ENCODE measurements at regions not wholly inside any gene's neighbourhood (a gene's known extent, or its start where the extent isn't known, plus 50 kb on each side); places are given as distances from the start of the nearest gene placed in this dataset.

- peaks cover 16% of the 10 kb centered on the region for H3K4me1 Mint-ChIP-seq (ENCODE audit: low read depth)
- H3K27me3 Mint-ChIP-seq = no peaks in the 10 kb centered on the region
- H3K9me3 Mint-ChIP-seq (ENCODE audit: low read depth) = no peaks in the 10 kb centered on the region
- H3K27ac Mint-ChIP-seq = no peak overlapping the region
- no peaks in the 10 kb centered on the region for H3K36me3 Mint-ChIP-seq
- no peak overlapping the region for H3K4me3 Mint-ChIP-seq
These were observed 160.2 kb upstream of the SPIN4 start for GRCh38 chrX:63511361-63511760.

GRCh38 chrX:63508668-63509067 lies 157.5 kb upstream of the SPIN4 start:
- Mint-ChIP-seq H3K27me3 (no peaks in the 10 kb centered on the region), H3K9me3 (ENCODE audit: low read depth) (no peaks in the 10 kb centered on the region), H3K27ac (no peak overlapping the region), H3K36me3 (peaks cover 3% of the 10 kb centered on the region), H3K4me3 (no peak overlapping the region), H3K4me1 (ENCODE audit: low read depth) (peaks cover 18% of the 10 kb centered on the region)

DNA sequence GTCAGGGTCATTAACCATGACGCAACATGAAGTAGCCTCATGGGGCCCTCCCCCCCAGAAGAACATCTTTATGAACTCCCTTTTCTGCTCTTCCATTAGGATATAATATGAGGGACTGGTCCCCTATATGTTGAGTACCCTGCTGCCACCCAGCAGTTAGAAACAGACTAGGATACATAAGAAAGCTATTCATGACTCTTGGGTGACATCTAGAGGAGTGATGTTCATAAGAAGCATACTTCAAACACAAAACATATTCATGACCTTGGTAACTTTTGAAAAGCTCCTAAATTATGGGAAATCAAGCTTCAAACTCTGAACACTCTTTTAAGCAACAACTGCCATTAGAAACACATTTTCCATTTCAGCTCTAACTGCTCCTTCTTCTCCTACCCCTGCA lies 155.2 kb upstream of the SPIN4 start:
- Mint-ChIP-seq H3K36me3 (peaks cover 3% of the 10 kb centered on the region), H3K4me1 (ENCODE audit: low read depth) (peaks cover 17% of the 10 kb centered on the region), H3K4me3 (no peak overlapping the region), H3K27ac (no peak overlapping the region), H3K9me3 (ENCODE audit: low read depth) (no peaks in the 10 kb centered on the region), H3K27me3 (no peaks in the 10 kb centered on the region)

GRCh38 chrX:63503541-63503940 lies 152.4 kb upstream of the SPIN4 start:
- no peaks in the 10 kb centered on the region for H3K27me3 Mint-ChIP-seq
- H3K4me1 Mint-ChIP-seq (ENCODE audit: low read depth) = peaks cover 7% of the 10 kb centered on the region
- H3K27ac Mint-ChIP-seq = no peak overlapping the region
- H3K36me3 Mint-ChIP-seq = peaks cover 13% of the 10 kb centered on the region
- no peaks in the 10 kb centered on the region for H3K9me3 Mint-ChIP-seq (ENCODE audit: low read depth)
- no peak overlapping the region for H3K4me3 Mint-ChIP-seq

- Mint-ChIP-seq H3K36me3 (peaks cover 30% of the 10 kb centered on the region), H3K4me1 (ENCODE audit: low read depth) (peaks cover 7% of the 10 kb centered on the region), H3K4me3 (no peak overlapping the region), H3K27ac (no peak overlapping the region), H3K9me3 (ENCODE audit: low read depth) (peaks cover 3% of the 10 kb centered on the region), H3K27me3 (no peaks in the 10 kb centered on the region)
These were observed 137.6 kb upstream of the SPIN4 start for GRCh38 chrX:63488546-63489373.

DNA sequence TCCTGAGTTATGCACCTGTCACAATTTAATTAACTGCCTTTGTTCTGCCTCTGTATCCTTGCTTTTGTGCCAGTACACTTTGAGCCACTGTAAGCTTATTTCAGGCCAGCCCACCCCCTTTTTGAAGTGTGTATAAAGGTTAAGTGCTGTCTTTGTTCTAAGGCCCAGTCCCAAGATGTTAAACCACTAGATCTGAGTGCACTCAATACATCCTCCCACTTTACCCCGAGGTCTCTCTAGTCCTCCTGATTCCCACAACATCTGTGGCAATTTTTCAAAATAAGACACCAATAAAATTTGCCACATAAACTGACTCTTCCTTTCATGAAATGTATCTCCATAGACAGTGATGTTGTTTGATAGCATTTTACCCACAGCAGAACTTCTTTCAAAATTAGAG lies 124.1 kb upstream of the SPIN4 start:
- H3K4me3 Mint-ChIP-seq = no peak overlapping the region
- H3K9me3 Mint-ChIP-seq (ENCODE audit: low read depth) = peaks cover 6% of the 10 kb centered on the region
- H3K4me1 Mint-ChIP-seq (ENCODE audit: low read depth) = no peaks in the 10 kb centered on the region
- peaks cover 21% of the 10 kb centered on the region for H3K36me3 Mint-ChIP-seq
- no peak overlapping the region for H3K27ac Mint-ChIP-seq
- no peaks in the 10 kb centered on the region for H3K27me3 Mint-ChIP-seq

- Mint-ChIP-seq H3K27me3 (no peaks in the 10 kb centered on the region), H3K36me3 (peaks cover 10% of the 10 kb centered on the region), H3K4me3 (no peak overlapping the region), H3K27ac (no peak overlapping the region), H3K9me3 (ENCODE audit: low read depth) (peaks cover 6% of the 10 kb centered on the region), H3K4me1 (ENCODE audit: low read depth) (no peaks in the 10 kb centered on the region)
These were observed 119.9 kb upstream of the SPIN4 start for GRCh38 chrX:63471004-63471403.

GRCh38 chrX:63470506-63470905 lies 119.4 kb upstream of the SPIN4 start:
- Mint-ChIP-seq H3K27me3 (no peaks in the 10 kb centered on the region), H3K27ac (no peak overlapping the region), H3K9me3 (ENCODE audit: low read depth) (peaks cover 1% of the 10 kb centered on the region), H3K4me1 (ENCODE audit: low read depth) (no peaks in the 10 kb centered on the region), H3K36me3 (peaks cover 9% of the 10 kb centered on the region), H3K4me3 (no peak overlapping the region)

GRCh38 chrX:63466690-63467089 lies 115.6 kb upstream of the SPIN4 start:
- Mint-ChIP-seq H3K36me3 (peaks cover 12% of the 10 kb centered on the region), H3K9me3 (ENCODE audit: low read depth) (no peaks in the 10 kb centered on the region), H3K27me3 (no peaks in the 10 kb centered on the region)

GRCh38 chrX:63458981-63459380 lies 107.8 kb upstream of the SPIN4 start:
- peaks cover 20% of the 10 kb centered on the region for H3K9me3 Mint-ChIP-seq (ENCODE audit: low read depth)
- H3K27me3 Mint-ChIP-seq = no peaks in the 10 kb centered on the region
- no peaks in the 10 kb centered on the region for H3K4me1 Mint-ChIP-seq (ENCODE audit: low read depth)
- H3K27ac Mint-ChIP-seq = no peak overlapping the region
- H3K4me3 Mint-ChIP-seq = no peak overlapping the region
- peaks cover 28% of the 10 kb centered on the region for H3K36me3 Mint-ChIP-seq

More at GRCh38 chrX:63466690-63467089, 115.6 kb upstream of the SPIN4 start:
- Mint-ChIP-seq H3K4me1 (ENCODE audit: low read depth) (no peaks in the 10 kb centered on the region), H3K4me3 (no peak overlapping the region), H3K27ac (no peak overlapping the region)

DNA sequence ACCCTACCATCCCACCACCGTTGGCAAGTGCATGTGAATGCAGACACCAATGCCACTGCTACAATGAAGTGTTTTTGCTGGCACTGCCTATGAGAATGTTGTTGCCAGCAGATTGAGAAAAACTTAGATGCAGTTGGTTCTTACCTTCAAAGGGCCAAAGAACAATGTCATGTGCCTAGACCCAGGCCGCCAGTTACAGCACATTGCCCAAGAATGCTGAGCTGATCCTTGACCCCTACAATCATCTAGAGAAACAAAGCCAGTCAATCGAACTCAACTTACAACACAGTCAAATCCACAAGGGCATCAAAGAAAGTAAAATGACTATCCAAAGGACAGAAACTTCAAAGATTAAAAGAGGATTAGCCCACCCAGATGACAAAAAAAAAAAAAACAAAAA lies 102.4 kb upstream of the SPIN4 start:
- no peaks in the 10 kb centered on the region for H3K27me3 Mint-ChIP-seq
- peaks cover 37% of the 10 kb centered on the region for H3K36me3 Mint-ChIP-seq
- H3K27ac Mint-ChIP-seq = no peak overlapping the region
- peaks cover 20% of the 10 kb centered on the region for H3K9me3 Mint-ChIP-seq (ENCODE audit: low read depth)
- H3K4me1 Mint-ChIP-seq (ENCODE audit: low read depth) = no peaks in the 10 kb centered on the region
- no peak overlapping the region for H3K4me3 Mint-ChIP-seq

DNA sequence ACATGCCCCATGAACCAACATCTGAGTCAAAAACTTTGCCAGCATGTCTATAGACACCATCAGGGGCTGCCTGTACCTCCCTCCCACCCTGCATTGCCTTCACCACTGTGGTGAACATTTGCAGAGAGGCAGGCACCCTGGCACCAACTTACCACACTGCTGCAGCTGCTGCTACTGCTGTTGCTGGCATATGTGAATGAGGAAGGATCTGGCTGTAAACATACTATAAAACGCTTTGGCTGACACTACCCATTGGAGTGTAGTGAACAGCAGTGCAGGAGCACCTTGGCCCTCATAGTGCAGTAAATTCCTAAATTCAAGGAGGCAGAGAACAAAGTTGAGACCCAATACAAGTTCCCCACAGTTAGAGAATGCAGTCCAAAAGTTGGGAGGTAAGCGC lies 90.6 kb upstream of the SPIN4 start:
- Mint-ChIP-seq H3K9me3 (ENCODE audit: low read depth) (peaks cover 11% of the 10 kb centered on the region), H3K27ac (no peak overlapping the region), H3K36me3 (peaks cover 24% of the 10 kb centered on the region), H3K4me1 (ENCODE audit: low read depth) (peaks cover 1% of the 10 kb centered on the region), H3K4me3 (no peak overlapping the region), H3K27me3 (no peaks in the 10 kb centered on the region)

GRCh38 chrX:63439580-63439979 lies 88.4 kb upstream of the SPIN4 start:
- H3K4me3 Mint-ChIP-seq = no peak overlapping the region
- no peak overlapping the region for H3K27ac Mint-ChIP-seq

GRCh38 chrX:63436865-63437264 lies 85.7 kb upstream of the SPIN4 start:
- H3K27me3 Mint-ChIP-seq = no peaks in the 10 kb centered on the region
- H3K9me3 Mint-ChIP-seq (ENCODE audit: low read depth) = peaks cover 4% of the 10 kb centered on the region
- peaks cover 28% of the 10 kb centered on the region for H3K36me3 Mint-ChIP-seq
- H3K27ac Mint-ChIP-seq = no peak overlapping the region
- H3K4me1 Mint-ChIP-seq (ENCODE audit: low read depth) = no peaks in the 10 kb centered on the region
- H3K4me3 Mint-ChIP-seq = no peak overlapping the region

More at GRCh38 chrX:63439580-63439979, 88.4 kb upstream of the SPIN4 start:
- Mint-ChIP-seq H3K4me1 (ENCODE audit: low read depth) (peaks cover under 1% of the 10 kb centered on the region), H3K36me3 (peaks cover 26% of the 10 kb centered on the region), H3K9me3 (ENCODE audit: low read depth) (peaks cover 11% of the 10 kb centered on the region), H3K27me3 (no peaks in the 10 kb centered on the region)

- Mint-ChIP-seq H3K4me1 (ENCODE audit: low read depth) (no peaks in the 10 kb centered on the region), H3K36me3 (peaks cover 22% of the 10 kb centered on the region), H3K27ac (no peak overlapping the region), H3K9me3 (ENCODE audit: low read depth) (no peaks in the 10 kb centered on the region), H3K27me3 (no peaks in the 10 kb centered on the region), H3K4me3 (no peak overlapping the region)
These were observed 83.5 kb upstream of the SPIN4 start for GRCh38 chrX:63434665-63435064.

DNA sequence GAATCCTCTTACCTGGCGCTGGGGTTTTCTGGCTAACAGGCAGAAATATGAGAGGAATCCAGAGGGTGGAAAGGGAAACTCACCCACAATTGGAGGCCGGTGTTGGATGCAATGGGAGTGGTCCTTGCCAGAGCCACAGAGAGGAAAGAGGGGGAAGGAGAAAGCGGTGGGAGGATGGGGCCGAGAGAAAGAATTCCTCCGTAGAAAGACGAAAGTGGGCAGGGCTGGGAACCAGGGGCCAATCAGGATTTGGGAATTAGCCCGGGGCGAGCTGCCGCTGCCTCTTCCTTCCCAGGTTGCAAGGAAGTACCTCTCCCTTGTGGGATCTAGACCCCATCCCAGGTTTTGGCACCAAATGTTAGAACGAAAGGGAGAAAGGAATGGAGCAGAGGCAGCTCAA lies 83.1 kb upstream of the SPIN4 start:
- H3K36me3 Mint-ChIP-seq = peaks cover 22% of the 10 kb centered on the region

More for the DNA sequence above, 83.1 kb upstream of the SPIN4 start:
- H3K27me3 Mint-ChIP-seq = no peaks in the 10 kb centered on the region
- no peak overlapping the region for H3K4me3 Mint-ChIP-seq
- no peak overlapping the region for H3K27ac Mint-ChIP-seq
- H3K9me3 Mint-ChIP-seq (ENCODE audit: low read depth) = no peaks in the 10 kb centered on the region
- H3K4me1 Mint-ChIP-seq (ENCODE audit: low read depth) = no peaks in the 10 kb centered on the region

Measured in activated naive CD8-positive, alpha-beta T cell (primary cell).